ENCODE measurements at regions not wholly inside any gene's neighbourhood (a gene's known extent, or its start where the extent isn't known, plus 50 kb on each side); places are given as distances from the start of the nearest gene placed in this dataset.
"Not testable (repeated sequence)": the region's sequence is repeated elsewhere in the genome, so short reads cannot be mapped to it uniquely, and the experiment has no call there.

GRCh38 chr21:17370263-17370662 lies 142.6 kb upstream of the CXADR start:
- DNase-seq, result no peak
- intact Hi-C loops (cut with DNase I), result no loop called here

GRCh38 chr21:17370916-17371315 lies 141.9 kb upstream of the CXADR start:
- intact Hi-C loops (cut with DNase I), result no loop called here

DNA sequence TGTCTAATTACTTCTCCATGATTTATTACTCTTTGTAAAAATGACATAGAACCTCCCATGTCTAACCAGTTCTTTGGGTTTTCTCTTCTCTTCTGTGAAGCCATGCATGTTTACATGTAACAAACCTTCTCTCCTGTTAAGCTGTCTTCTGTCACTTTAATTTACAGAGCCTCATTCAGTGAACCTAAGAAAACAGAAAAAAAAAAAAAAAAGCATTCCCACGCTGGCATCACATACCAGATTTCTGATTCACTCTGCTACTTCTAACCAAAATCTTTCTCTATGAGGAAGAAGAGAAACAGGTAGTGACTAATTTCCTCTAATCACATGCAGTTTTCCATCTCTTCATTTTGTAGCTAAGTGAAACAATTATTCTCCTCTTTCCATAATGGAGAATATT lies 141.4 kb upstream of the CXADR start:
- intact Hi-C loops (cut with DNase I), result no loop called here
- no peak for DNase-seq

More at GRCh38 chr21:17370916-17371315, 141.9 kb upstream of the CXADR start:
- no peak for DNase-seq

GRCh38 chr21:17372200-17372599 lies 140.6 kb upstream of the CXADR start:
- intact Hi-C loops (cut with DNase I), result no loop called here
- DNase-seq, result no peak

DNA sequence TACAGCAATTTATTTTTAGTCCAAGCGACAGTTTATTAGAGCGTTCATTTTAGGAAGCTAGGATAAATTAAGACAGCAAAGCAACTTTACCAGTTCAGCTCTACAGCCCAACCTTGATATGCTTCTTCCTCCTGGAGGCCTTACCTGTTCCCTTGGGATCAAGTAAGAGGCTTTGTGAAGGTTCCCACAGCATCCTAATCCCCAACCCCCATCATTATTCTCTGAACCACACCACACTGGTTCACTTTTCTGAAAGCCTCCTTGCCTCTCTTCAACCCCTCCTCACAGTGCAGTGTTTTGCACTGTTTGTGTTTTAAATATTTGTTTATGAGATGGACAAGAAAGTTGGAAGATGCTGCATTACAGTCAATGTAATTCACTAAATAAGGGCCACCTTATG lies 126.3 kb upstream of the CXADR start:
- intact Hi-C loops (cut with DNase I), result loop anchor here (2.0 to 5.0 kb wide), 2 partner anchors 126 to 168 kb away; partner anchors contain the start of gene CXADR
- no peak for DNase-seq

DNA sequence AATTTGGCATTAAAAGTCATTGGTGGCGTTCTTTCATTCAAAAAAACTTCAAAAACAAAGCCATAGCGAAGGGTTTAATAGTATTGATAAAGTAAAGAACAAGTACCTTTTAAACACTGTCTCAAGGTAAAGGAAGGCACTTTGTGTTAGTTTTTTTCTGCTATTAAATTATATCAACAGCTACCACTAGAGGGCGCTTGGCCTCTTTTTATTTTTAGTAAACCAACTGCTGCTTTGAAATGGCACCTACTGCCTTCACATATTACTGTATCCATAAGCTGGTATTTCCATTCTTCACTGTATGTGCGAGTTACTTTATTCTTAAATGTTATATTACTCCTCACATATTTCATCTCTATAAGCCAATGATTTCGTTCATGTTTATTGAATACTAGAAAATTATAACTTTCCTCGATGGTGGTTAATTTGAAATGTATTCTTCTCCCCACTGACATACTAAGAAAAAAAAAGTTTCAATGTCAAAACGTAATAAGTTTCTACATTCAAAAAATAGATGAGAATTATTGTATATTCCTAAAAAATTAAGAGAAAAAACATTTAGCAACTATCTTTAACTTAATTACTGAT lies 125.7 kb upstream of the CXADR start:
- peak in 3 of 10 donors; percentile 26 to 35 (median 31) for DNase-seq
- intact Hi-C loops (cut with DNase I), result loop anchor here (1.0 to 5.0 kb wide), 3 partner anchors 125 to 198 kb away; partner anchors contain the start of gene CXADR

- DNase-seq, result peak in 3 of 10 donors; percentile 13 to 84 (median 18)
- intact Hi-C loops (cut with DNase I), result loop anchor here (5.0 kb wide), 1 partner anchor 124 kb away; the partner anchor contains the start of gene CXADR
These were observed 124.6 kb upstream of the CXADR start for GRCh38 chr21:17388226-17388625.

- no peak for DNase-seq
- intact Hi-C loops (cut with DNase I), result loop anchor here (5.0 kb wide), 1 partner anchor 123 kb away; the partner anchor contains the start of gene CXADR
These were observed 123.5 kb upstream of the CXADR start for GRCh38 chr21:17389311-17389710.

DNA sequence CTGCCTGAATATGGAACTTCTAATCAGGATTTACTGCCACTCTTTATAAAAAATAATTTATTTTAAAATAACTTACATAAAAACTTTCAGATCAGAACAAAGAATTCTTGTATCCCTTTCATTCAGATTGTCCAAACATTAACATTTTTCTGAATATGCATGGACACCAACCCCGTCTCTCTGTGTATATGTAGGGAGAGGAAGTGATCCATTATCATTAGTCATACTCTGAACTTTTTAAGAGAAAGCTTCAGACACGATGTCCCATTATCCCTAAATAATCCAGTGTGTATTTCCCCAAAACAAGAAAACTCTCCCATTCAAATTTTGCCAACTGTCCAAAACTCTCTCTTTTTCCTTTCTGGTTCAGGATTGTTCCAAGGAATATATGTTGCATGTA lies 122.3 kb upstream of the CXADR start:
- intact Hi-C loops (cut with DNase I), result no loop called here
- DNase-seq, result no peak

DNA sequence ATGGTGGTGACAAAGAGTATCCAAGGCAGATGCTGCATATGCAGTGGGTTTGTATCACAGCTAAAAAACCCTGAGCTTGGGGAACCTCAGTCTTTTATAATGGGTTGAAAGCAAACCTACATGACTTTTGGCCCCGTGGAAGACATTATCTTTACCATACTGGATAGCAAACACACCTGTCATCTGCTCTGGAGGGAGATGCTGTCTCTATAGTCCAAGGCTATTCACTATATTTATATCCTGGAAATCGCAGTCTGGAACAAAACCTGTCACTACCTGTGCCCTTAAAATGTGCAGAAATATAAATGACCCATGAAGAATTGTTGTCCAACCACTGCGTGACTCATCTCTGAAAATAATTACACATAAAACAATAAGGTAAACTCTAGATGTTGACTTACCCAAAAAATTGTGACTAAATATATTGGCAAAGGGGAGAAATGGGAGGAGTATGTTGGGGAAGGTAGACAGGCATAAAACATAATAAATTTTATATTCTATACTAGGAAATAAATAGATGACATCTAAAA lies 121.0 kb upstream of the CXADR start:
- DNase-seq, result no peak

DNA sequence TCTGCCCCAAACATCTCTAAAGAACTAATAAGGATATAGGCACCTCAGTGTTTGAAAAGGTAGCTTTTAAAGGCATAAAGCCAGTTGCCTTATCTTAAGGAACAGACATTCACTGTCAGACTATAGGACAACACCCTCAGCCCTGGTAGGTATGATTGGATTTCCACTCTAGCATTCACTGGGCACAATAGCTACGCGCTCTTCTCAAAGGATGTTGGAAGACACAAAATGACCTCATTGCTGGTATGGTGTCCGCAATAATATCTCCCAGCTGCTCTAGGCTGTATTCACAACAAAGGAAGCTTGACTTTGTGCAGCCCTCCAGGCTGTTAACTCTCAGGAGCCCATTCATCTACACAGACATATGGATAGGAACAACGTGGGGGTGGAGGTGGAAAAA lies 119.4 kb upstream of the CXADR start:
- intact Hi-C loops (cut with DNase I), result no loop called here
- no peak for DNase-seq

More for the DNA sequence above, 121.0 kb upstream of the CXADR start:
- intact Hi-C loops (cut with DNase I), result no loop called here

GRCh38 chr21:17396948-17397347 lies 115.9 kb upstream of the CXADR start:
- no peak for DNase-seq
- intact Hi-C loops (cut with DNase I), result no loop called here

DNA sequence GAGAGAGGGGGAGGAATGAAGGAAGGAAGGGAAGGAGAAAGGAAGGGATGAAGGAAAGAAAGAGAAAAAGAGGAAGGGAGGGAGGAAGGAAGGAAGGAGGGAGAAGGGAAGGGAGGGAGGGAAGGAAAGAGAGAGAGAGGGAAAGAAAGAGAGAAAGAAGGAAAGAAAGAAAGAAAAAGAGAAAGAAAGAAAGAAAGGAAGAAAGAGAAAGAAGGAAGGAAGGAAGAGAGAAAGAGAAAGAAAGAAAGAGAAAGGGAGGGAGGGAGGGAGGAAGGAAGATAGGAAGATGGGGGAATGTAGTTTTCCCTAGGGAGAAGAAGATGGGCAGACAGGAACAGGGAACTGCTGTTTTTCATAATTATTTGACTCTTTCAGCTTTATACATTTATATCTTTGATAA lies 115.1 kb upstream of the CXADR start:
- intact Hi-C loops (cut with DNase I), result no loop called here
- no peak for DNase-seq

GRCh38 chr21:17398954-17399353 lies 113.9 kb upstream of the CXADR start:
- intact Hi-C loops (cut with DNase I); DNase-seq: not testable (repeated sequence)

DNA sequence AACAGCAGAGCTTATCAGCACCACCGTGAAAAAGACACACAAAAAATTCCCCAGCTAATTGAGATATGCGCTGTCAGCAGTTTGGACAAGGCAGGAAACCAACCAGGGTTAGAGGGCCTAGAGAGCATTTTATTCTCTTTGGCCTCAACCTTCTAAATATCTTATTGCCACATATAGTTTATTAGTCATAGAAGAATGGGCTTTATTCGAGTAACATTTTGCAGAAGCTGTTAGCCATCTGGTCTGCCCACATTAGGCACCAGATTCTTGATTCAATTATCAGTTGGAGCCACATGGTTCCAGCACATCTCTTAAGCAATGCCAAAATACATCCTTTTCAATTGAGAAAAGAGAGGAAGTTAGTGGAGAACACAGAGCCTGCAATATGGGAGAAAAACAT lies 109.9 kb upstream of the CXADR start:
- no peak for DNase-seq
- intact Hi-C loops (cut with DNase I), result no loop called here

DNA sequence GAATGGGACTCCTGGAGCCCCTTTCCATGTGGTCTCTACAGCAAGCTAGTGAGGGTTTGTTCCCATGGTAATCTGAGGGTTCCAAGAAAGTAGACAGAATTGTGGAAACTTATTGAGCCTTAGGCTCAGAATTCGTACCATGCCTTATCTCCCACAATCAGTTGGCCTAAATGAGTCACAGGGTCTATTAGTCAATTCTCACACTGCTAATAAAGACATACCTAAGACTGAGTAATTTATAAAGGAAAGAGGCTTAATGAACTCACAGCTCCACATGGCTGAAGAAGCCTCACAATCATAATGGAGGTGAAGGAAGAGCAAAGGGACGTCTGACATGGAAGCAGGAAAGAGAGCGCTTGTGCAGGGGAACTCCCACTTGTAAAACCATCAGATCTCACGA lies 106.6 kb upstream of the CXADR start:
- no peak for DNase-seq
- intact Hi-C loops (cut with DNase I), result no loop called here

GRCh38 chr21:17414766-17415165 lies 98.1 kb upstream of the CXADR start:
- DNase-seq, result peak in 1 of 10 donors; percentile 29
- intact Hi-C loops (cut with DNase I), result no loop called here

DNA sequence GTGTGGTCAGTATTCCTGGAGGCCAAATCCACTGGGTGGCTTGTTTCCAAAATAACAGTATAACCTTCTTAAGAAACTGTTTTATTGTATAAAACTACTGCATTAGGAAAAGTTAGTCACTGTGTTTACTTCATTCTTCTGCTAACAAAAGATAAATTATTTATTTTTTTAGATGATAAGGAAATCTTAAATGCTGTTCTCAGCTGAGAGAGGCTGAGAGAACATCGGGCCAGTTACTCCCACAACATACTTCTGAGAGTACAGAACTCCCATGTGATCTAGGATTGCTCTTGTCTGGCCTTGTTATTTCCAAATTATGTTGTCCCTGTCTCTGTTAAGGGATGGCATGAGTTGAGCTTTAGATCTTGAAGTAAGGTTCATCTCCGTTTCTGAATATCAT lies 96.7 kb upstream of the CXADR start:
- intact Hi-C loops (cut with DNase I), result no loop called here
- DNase-seq, result no peak

DNA sequence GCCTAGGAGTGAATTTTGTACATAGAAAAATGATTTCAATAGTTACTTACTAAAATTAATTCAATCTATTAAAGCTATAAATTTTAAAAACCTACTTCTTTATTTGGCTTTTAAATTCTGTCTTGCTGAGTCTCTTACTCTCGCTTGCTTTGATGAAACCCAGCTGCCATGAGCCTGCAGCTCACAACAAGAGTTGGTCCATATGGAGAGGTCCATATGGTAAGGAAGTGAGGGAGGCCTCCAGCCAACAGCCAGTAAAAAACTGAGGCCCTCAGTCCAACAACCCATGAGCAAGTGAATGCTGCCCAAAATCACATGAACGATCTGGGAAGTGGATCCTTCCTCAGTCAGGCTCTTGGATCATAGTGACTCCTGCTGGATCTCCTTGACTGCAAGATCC lies 89.9 kb upstream of the CXADR start:
- no peak for DNase-seq

DNA sequence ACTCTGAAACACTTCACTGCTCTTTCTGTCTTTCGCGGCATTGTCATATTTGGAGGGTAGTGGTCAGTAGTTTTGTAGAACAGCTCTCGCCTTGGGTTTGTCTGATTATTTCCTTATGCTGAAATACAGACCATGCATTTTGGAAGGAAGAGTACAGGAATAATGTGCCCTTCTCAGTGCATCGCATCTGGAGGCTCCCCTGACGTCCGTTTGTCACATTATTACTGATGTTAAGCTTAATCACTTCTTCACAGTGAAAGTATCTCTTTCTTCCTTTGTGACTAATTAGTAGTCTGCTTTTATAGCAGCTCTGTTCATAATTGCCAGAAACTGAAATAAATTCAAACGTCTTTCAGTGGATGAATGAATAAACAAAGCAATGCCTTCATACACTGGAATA lies 85.7 kb upstream of the CXADR start:
- peak in 3 of 10 donors; percentile 6 to 78 (median 24) for DNase-seq
- intact Hi-C loops (cut with DNase I), result no loop called here

More for the DNA sequence above, 89.9 kb upstream of the CXADR start:
- intact Hi-C loops (cut with DNase I), result no loop called here

GRCh38 chr21:17427831-17428483 lies 84.9 kb upstream of the CXADR start:
- DNase-seq, result no peak
- intact Hi-C loops (cut with DNase I), result no loop called here

GRCh38 chr21:17428484-17428869 lies 84.4 kb upstream of the CXADR start:
- intact Hi-C loops (cut with DNase I), result no loop called here
- DNase-seq, result no peak

Data from posterior cingulate gyrus (tissue), 11 donors.